ENCODE measurements at regions not wholly inside any gene's neighbourhood (a gene's known extent, or its start where the extent isn't known, plus 50 kb on each side); places are given as distances from the start of the nearest gene placed in this dataset.

DNA sequence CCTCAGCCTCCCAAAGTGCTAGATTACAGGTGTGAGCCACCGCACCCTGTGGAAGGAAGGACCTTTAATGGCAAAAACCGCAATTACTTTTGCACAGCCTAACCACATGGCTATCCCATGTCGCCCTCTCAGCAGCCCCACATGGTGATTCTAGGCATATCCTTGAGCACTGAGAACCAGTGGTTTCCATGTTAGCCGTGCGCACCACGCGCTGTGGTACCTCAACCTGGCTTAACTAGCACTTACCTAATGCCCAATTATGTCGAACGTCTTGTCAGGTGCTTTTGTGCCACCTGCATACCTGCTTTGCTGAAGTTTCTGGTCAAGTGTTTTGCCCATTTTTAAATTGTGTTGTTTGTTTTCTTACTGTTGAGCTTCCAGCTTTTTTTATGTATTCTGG, 697.9 kb downstream of the BRD1 start:
- TF ChIP-seq, protein P1, sequence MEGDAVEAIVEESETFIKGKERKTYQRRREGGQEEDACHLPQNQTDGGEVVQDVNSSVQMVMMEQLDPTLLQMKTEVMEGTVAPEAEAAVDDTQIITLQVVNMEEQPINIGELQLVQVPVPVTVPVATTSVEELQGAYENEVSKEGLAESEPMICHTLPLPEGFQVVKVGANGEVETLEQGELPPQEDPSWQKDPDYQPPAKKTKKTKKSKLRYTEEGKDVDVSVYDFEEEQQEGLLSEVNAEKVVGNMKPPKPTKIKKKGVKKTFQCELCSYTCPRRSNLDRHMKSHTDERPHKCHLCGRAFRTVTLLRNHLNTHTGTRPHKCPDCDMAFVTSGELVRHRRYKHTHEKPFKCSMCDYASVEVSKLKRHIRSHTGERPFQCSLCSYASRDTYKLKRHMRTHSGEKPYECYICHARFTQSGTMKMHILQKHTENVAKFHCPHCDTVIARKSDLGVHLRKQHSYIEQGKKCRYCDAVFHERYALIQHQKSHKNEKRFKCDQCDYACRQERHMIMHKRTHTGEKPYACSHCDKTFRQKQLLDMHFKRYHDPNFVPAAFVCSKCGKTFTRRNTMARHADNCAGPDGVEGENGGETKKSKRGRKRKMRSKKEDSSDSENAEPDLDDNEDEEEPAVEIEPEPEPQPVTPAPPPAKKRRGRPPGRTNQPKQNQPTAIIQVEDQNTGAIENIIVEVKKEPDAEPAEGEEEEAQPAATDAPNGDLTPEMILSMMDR (conservative IDR thresholded peaks at IDR 0.05; ENCODE audit: low read depth, low read length) = no peak
- TF ChIP-seq EZH2 (IDR thresholded peaks at IDR 0.05; ENCODE audit: low read length, unreplicated experiment) = no peak

Measured in PC-3 (cell line).